ENCODE measurements at regions not wholly inside any gene's neighbourhood (a gene's known extent, or its start where the extent isn't known, plus 50 kb on each side); places are given as distances from the start of the nearest gene placed in this dataset.

- DNase-seq, result no peak
These were observed 97.9 kb upstream of the KLHL29 start for GRCh38 chr2:23286758-23287704.

GRCh38 chr2:23289671-23290070 is 95.3 kb upstream of the KLHL29 start:
- no peak for DNase-seq

DNA sequence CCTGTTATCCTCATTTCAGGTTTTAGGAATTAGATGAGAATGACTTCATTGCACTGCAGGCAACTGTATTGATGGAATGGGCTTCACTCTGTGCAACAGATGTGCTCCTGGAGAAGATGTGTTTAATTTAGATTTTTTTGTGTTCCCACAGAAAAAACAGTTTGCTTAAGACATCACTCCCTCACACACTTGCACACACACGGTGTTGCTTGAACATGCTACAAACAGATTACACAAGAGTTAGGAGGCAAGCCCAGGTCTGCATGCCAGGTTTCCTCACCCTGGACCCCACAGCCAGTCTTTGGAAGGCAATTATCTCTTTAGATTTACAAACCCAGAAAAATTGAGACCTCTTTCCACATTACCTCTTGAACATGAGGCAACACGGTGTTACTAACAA is 93.7 kb upstream of the KLHL29 start:
- no peak for DNase-seq

DNA sequence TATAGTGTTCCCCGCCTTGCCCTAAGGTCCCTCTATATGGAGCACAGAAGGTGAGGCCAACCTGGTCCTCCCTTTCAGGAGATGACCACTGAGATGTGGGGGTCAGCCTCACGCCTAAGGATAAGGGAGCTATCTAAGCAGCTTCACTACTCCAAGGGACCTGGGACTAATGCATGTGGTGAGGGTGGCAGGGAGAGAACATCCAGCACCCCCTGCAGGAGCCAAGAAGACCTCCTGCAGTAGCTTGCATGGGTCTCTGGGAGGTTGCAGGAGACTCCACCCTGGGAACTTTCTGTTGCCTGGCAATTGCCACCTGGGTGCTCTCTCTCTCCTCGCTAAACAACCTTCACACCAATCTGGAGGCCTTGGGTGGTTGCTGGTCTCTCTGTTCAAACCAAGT is 93.0 kb upstream of the KLHL29 start:
- DNase-seq, result no peak

GRCh38 chr2:23293063-23293462 is 91.9 kb upstream of the KLHL29 start:
- DNase-seq, result no peak

GRCh38 chr2:23293731-23294130 is 91.2 kb upstream of the KLHL29 start:
- no peak for DNase-seq

GRCh38 chr2:23294238-23294637 is 90.7 kb upstream of the KLHL29 start:
- DNase-seq, result no peak

DNA sequence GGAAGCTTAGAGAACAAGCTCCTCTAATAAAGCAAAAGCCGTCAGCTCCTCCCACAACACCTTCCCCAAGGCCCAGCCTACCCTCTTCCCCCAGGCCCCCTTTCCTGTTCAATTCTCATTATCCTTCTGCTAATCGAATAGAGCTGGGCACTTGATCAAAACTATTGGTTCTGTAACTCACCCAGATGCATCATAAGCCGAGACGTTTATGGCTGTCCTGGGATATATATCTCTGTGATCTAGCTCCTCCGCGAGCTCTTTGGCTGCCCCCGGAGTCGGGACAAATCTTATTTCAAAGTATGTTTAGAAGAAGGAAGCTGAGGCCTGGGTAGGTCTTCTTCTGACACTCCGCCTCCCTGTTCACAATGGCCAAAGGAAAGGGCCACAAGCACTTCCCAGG is 88.3 kb upstream of the KLHL29 start:
- DNase-seq, result no peak

DNA sequence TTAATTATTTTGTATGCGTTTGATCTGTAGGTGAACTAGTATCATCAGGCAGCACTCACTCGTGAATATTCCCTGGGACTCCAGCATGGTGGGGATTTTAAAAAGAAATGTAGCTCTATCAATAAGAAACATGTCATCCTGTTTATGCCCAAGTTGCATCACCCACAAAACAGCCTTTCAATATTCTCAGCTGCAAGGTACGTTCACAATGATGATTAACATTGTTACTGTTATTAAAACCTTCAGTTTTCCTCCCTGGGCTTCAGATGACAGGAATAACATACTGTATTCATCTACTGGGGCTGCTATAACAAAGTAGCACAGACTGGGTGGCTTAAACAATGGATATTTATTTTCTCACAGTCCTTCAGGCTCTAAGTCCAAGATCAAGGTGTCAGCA is 87.9 kb upstream of the KLHL29 start:
- DNase-seq, result no peak

DNA sequence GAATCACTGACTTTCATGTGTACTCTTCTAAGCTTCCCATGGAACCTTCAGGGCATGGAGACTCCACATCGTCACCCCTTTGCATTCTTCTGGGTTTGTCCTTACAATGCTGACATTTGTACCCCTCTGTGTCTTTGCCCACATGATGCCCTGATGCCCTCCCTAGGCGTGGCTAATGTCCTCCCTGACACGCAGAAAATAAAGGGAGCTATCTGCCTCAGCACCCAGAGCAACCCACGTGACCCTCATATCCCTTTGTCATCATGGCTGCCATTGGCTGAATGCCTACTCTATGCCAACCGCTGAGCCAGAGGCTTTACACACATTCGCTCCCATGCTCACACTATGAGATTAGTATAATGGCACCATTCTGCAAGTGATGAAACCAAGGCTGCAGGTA is 86.4 kb upstream of the KLHL29 start:
- no peak for DNase-seq

DNA sequence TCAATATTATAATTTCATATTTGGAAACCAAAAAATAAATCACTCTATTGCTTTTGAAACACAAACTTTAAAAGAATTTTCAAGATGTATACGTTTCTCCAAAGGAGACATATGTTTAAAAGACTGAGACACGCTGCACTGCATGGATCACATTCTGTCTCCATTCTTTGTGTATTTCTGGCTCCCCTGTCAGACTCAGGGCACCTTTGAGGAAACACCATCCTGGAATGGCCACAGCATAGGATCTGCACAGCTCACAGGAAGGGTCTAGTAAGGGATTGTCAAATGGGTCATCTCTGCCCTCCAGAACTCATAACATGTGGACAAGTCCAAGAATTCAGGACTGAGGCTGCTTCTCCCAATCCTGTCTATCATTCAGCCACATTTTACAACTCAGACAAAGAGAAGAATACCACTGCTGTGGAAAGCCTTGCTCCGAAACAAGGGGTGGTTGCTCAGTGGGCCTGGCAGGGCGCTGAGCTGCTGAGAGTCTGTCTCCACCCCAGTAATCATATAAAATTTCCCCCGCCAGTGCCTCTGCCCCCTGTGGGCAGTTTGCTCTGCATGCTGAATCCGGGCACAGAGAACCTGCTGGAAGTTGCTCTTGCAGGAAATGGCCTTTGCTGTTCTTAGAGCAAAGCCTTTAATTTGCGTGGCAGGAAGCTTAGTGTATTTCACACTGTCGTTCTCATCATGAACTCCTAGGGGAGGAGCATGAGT is 85.3 kb upstream of the KLHL29 start:
- no peak for DNase-seq

DNA sequence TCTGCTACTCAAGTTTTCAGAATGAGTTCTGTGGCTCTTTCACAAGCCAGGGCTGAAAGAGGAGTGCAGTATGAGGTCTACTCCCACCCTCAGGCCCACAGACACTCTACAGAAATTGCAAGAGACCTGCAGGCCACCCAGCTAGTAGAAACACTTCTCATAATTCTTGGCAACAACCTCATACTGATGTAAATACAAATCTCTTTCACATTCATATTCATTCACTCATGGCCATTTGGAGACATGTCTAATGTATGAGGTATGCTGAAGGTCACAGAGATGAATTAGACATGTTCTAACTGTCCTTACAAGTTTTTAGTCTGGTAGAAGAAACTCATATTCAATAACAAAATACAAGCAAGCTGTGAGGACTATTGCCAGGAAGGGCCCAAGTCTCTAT is 83.8 kb upstream of the KLHL29 start:
- no peak for DNase-seq

DNA sequence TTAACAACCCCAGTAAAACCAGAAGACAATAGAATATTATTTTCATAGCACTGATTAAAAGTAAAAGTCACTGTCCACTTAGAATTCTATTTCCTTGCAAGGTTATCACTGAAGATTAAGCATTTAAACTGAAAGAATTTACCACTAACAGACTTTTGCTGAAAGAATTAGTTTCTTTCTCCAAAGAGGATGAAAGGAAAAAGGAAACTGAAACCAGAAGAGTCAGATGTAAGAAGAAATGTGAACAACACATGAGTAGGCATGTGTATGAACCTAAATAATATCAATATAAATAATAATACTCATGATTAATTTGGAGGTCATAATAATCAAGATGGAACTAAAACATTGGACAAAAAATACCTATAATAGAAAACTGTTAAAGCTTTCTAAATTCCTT is 82.4 kb upstream of the KLHL29 start:
- no peak for DNase-seq

GRCh38 chr2:23306401-23306800 is 78.6 kb upstream of the KLHL29 start:
- DNase-seq, result no peak

GRCh38 chr2:23311186-23311585 is 73.8 kb upstream of the KLHL29 start:
- no peak for DNase-seq

GRCh38 chr2:23312996-23313606 is 71.9 kb upstream of the KLHL29 start:
- peak in 1 of 2 experiments; percentile 14 for DNase-seq

- DNase-seq, result no peak
These were observed 70.3 kb upstream of the KLHL29 start for GRCh38 chr2:23314687-23315086.

GRCh38 chr2:23320058-23320457 is 64.9 kb upstream of the KLHL29 start:
- DNase-seq, result no peak

DNA sequence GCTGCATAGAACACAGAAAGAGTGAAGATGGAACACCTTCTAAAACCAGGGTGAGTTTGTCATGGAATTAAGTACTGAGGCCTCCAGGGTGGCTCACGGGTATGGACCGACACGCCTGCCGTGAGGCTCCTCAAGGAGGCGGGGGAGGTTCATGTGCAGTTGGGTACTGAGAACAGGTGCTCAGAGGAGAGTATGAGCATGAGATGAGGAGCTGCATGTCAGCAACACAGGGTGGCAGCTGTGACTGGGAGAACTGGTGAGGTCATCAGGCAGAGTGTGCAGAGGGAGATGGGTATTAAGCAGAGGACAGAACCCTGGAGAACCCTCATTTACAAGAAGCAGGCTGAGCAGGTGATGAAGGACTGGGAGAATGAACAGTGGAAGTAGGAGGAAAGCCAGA is 63.2 kb upstream of the KLHL29 start:
- DNase-seq, result no peak

GRCh38 chr2:23322567-23323197 is 62.3 kb upstream of the KLHL29 start:
- no peak for DNase-seq

GRCh38 chr2:23323198-23323916 is 61.6 kb upstream of the KLHL29 start:
- peak; percentile 63 to 74 for DNase-seq

DNA sequence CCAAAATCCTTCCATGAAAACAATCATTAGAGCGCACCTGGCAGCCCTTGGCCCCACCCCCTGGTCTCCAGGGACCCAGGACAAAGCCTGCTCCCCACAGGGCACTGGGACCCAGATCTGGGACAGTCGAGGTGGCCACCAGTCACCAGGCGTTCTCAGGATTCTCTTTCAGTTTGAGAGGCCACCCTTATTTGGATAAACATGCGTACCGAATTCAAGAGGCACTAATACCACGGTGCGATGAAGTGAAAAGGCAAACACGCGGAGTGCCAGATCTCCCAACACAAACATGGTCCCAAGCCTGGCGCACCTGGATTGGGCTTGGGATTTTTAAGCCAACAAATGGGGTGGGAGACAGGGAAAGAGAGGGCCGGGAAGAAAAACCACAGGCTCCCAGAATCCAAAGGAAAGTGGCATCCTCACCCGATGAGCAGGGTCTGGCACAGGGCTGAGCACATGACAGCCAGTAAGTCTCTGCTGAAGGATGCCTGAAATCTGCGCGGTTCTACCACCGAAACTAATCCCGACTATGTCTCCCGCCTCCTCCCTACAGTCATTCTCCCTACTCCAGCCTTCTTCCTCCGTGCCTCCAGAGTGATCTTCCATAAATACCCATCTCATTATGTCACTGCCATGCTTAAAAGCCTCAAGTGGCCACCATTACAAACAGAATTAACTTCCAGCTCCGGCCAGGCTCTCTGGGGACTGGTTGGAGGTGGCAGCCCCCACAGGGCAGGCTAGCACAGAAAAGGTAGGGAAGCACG is 60.9 kb upstream of the KLHL29 start:
- peak; percentile 96 to 97 for DNase-seq
